ENCODE measurements at regions not wholly inside any gene's neighbourhood (a gene's known extent, or its start where the extent isn't known, plus 50 kb on each side); places are given as distances from the start of the nearest gene placed in this dataset.

- TF ChIP-seq PRPF4 (IDR thresholded peaks at IDR 0.05; ENCODE audit: insufficient read depth, low read depth, low read length, poor library complexity, severe bottlenecking) (no peak), PBX2 (CRISPR knock-in tag; IDR thresholded peaks at IDR 0.05; ENCODE audit: low read depth) (no peak), PBX2 (tag; conservative IDR thresholded peaks at IDR 0.05; ENCODE audit: low read depth) (peak; percentile 54; the same call in 1 of the 2 replicates), SMARCE1 (IDR thresholded peaks at IDR 0.05) (0 out of 2 replicates have a peak, but pooled peaks have one; percentile 38), ZZZ3 (IDR thresholded peaks at IDR 0.05) (no peak), XRCC5 (IDR thresholded peaks at IDR 0.05; ENCODE audit: low read depth, low read length) (no peak)
These were observed 126.1 kb upstream of the CPEB4 start (continued) for GRCh38 chr5:173762045-173762444.

GRCh38 chr5:173762930-173763329 lies 125.2 kb upstream of the CPEB4 start:
- Histone ChIP-seq H3K36me3 (ENCODE audit: control insufficient read depth, insufficient read depth, low read length) (no peaks in the 10 kb centered on the region), H3K27ac (ENCODE audit: extremely low read depth, low read depth, low read length) (no peak overlapping the region), H3K4me3 (no peak overlapping the region), H3K9me1 (ENCODE audit: control insufficient read depth, insufficient read depth, low read length) (no peaks in the 10 kb centered on the region), H2AFZ (ENCODE audit: low read depth, low read length) (peak overlapping the region; percentile 94), H3K9ac (ENCODE audit: insufficient read depth in 1 of 2, low read depth in 2 of 2, low read length in 2 of 2) (peak overlapping the region in 1 of 2 experiments; percentile 32; a peak in 1 of 4 replicates), H3K79me2 (ENCODE audit: control insufficient read depth, insufficient read depth, low read length) (no peaks in the 10 kb centered on the region), H3K4me2 (ENCODE audit: insufficient read depth, low read length) (0 out of 2 replicates have a peak overlapping the region, but pooled peaks have one; percentile 64), H3K27me3 (ENCODE audit: control insufficient read depth in 2 of 2, insufficient read depth in 2 of 2, low read length in 2 of 2) (no peaks in the 10 kb centered on the region), H3K9me3 (replicated peaks; ENCODE audit: control insufficient read depth, insufficient read depth, low read depth, low read length) (no peaks in the 10 kb centered on the region), H4K20me1 (replicated peaks; ENCODE audit: control insufficient read depth, insufficient read depth, low read length) (no peaks in the 10 kb centered on the region), H3K4me1 (replicated peaks in 1 of 2; ENCODE audit: control insufficient read depth in 2 of 2, insufficient read depth in 2 of 2, low read length in 2 of 2) (peaks cover 44 to 62% of the 10 kb centered on the region in 2 experiments)
- DNase-seq (ENCODE audit: extremely low read depth in 1 of 4, low spot score in 3 of 4) (peak in 1 of 4 experiments; percentile 49), FAIRE-seq (peak; percentile 60), ATAC-seq (peak; percentile 30)
- ChIA-PET CTCF (ENCODE audit: low intra/inter-chr PET ratio) (no interaction called here), POLR2A (interaction anchor here (1.0 to 1.5 kb wide), 5 partner anchors 9 to 145 kb away, joined by 3 to 11 read pairs (median 4); no protein-coding TSS in a partner anchor)
- no TSS peak for BruUV-seq (replicated peaks)
- in situ Hi-C loops (cut with MboI) (no loop called here), intact Hi-C loops (cut with micrococcal nuclease) (loop anchor here (10.0 kb wide), 1 partner anchor 138 kb away; no protein-coding TSS in a partner anchor)
- WGBS (ENCODE audit: insufficient coverage, low coverage, missing lambda C conversion rate), result 7% methylated on average over 6 of the region's 7 CpGs
- TF ChIP-seq PATZ1 (CRISPR knock-in tag; IDR thresholded peaks at IDR 0.05; ENCODE audit: borderline replicate concordance), result no peak
- TF ChIP-seq ZNF766 (CRISPR knock-in tag; conservative IDR thresholded peaks at IDR 0.05), result peak; percentile 97
- TF ChIP-seq, protein P1, sequence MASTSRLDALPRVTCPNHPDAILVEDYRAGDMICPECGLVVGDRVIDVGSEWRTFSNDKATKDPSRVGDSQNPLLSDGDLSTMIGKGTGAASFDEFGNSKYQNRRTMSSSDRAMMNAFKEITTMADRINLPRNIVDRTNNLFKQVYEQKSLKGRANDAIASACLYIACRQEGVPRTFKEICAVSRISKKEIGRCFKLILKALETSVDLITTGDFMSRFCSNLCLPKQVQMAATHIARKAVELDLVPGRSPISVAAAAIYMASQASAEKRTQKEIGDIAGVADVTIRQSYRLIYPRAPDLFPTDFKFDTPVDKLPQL (IDR thresholded peaks at IDR 0.05; ENCODE audit: extremely low read depth, insufficient read length), result no peak
- TF ChIP-seq, protein P2, sequence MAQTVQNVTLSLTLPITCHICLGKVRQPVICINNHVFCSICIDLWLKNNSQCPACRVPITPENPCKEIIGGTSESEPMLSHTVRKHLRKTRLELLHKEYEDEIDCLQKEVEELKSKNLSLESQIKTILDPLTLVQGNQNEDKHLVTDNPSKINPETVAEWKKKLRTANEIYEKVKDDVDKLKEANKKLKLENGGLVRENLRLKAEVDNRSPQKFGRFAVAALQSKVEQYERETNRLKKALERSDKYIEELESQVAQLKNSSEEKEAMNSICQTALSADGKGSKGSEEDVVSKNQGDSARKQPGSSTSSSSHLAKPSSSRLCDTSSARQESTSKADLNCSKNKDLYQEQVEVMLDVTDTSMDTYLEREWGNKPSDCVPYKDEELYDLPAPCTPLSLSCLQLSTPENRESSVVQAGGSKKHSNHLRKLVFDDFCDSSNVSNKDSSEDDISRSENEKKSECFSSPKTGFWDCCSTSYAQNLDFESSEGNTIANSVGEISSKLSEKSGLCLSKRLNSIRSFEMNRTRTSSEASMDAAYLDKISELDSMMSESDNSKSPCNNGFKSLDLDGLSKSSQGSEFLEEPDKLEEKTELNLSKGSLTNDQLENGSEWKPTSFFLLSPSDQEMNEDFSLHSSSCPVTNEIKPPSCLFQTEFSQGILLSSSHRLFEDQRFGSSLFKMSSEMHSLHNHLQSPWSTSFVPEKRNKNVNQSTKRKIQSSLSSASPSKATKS (CRISPR knock-in tag; IDR thresholded peaks at IDR 0.05), result no peak
- no peak for TF ChIP-seq TSC22D4 (tag; IDR thresholded peaks at IDR 0.05)
- no peak for TF ChIP-seq NR1H2 (CRISPR knock-in tag; IDR thresholded peaks at IDR 0.05)
- no peak for TF ChIP-seq ZBED1 (IDR thresholded peaks at IDR 0.05)

Measured in K562 (cell line).